GM23338 (cell line): ENCODE measurements at regions not wholly inside any gene's neighbourhood (a gene's known extent, or its start where the extent isn't known, plus 50 kb on each side); places are given as distances from the start of the nearest gene placed in this dataset.

ENCODE experiments used
- CREB1 ChIP-seq: fragments of 250-450 bp; sonication (Bioruptor Pico); IDR thresholded peaks from 2 replicates; pipeline ENCODE4 v1.5.0; 2020; ENCODE audit warnings: low read depth, mild to moderate bottlenecking, moderate library complexity
- EZH2 ChIP-seq: fragments of 200-600 bp; sonication (generic); IDR thresholded peaks from one replicate; pipeline ENCODE4 v1.8.0; 2017; ENCODE audit warnings: antibody characterized with exemption, mild to moderate bottlenecking, low read depth; ENCODE audit not compliant: unreplicated experiment
- EZH2phosphoT487 ChIP-seq: fragments of 200-600 bp; sonication (generic); IDR thresholded peaks from one replicate; pipeline ENCODE4 v1.8.1; 2018; ENCODE audit warnings: antibody characterized with exemption; ENCODE audit not compliant: unreplicated experiment
- JUNB ChIP-seq: IDR thresholded peaks from one replicate; pipeline ENCODE4 v1.6.1; 2016; ENCODE audit warnings: antibody characterized with exemption; ENCODE audit not compliant: unreplicated experiment
- STAT1 ChIP-seq: IDR thresholded peaks from one replicate; pipeline ENCODE4 v1.6.1; 2016; ENCODE audit warnings: antibody characterized with exemption; ENCODE audit not compliant: unreplicated experiment
- ZNF114 ChIP-seq: fragments of 250-450 bp; sonication (Bioruptor Pico); IDR thresholded peaks from 2 replicates; pipeline ENCODE4 v1.5.0; 2020; ENCODE audit warnings: mild to moderate bottlenecking, moderate library complexity
- TF ChIP-seq, protein P1 (sequence below): fragments of 250-450 bp; sonication (Bioruptor Pico); IDR thresholded peaks from 2 replicates; pipeline ENCODE4 v1.5.0; 2020; ENCODE audit warnings: mild to moderate bottlenecking, moderate library complexity
- TF ChIP-seq, protein P2 (sequence below): IDR thresholded peaks from 2 replicates; pipeline ENCODE4 v1.6.1; 2016; ENCODE audit warnings: antibody characterized with exemption

DNA sequence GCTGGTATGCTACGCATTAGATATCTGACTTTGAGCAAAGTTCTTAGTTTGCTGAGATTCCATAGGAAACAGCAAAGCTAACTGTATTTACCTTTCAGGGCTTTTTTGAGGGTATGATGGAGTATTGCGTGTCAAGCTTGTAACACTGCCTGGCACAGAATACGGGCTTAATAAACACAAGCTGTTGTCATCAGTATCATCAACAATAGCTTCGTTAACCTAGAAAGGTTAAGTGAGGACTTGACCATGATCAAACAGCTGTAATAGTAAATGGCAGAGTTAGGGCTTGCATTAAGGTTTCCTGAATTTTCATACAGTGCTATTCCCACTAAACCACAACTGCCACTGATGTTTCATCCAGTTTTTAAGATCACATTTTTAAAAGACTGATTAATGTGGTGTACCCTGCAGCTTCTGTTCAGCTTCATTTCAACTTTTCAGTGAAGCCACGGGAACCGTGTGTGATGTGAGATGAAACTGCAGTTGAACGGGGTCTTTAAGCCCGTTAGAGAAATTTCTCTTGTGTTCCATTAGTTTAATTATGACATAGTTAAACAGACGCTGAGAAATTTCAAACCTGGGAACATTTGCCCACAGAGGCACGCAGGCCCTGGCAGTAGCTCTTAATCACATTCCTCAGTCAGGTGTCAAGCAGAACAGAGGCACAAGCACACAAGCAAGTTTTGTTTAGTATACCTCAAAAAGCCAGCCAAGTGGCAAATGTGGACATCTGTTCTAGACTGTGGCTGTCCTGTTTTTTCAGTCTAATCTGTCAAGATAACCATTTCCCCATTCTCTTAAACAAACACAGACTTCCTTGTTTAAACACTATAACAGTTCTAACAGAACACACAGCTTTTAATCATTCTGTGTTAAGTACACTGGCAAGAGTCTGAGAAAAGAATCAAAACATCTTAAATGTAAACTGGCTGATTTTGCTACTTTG lies 147.1 kb downstream of the ZNF608 start (continued):
- TF ChIP-seq, protein P1, sequence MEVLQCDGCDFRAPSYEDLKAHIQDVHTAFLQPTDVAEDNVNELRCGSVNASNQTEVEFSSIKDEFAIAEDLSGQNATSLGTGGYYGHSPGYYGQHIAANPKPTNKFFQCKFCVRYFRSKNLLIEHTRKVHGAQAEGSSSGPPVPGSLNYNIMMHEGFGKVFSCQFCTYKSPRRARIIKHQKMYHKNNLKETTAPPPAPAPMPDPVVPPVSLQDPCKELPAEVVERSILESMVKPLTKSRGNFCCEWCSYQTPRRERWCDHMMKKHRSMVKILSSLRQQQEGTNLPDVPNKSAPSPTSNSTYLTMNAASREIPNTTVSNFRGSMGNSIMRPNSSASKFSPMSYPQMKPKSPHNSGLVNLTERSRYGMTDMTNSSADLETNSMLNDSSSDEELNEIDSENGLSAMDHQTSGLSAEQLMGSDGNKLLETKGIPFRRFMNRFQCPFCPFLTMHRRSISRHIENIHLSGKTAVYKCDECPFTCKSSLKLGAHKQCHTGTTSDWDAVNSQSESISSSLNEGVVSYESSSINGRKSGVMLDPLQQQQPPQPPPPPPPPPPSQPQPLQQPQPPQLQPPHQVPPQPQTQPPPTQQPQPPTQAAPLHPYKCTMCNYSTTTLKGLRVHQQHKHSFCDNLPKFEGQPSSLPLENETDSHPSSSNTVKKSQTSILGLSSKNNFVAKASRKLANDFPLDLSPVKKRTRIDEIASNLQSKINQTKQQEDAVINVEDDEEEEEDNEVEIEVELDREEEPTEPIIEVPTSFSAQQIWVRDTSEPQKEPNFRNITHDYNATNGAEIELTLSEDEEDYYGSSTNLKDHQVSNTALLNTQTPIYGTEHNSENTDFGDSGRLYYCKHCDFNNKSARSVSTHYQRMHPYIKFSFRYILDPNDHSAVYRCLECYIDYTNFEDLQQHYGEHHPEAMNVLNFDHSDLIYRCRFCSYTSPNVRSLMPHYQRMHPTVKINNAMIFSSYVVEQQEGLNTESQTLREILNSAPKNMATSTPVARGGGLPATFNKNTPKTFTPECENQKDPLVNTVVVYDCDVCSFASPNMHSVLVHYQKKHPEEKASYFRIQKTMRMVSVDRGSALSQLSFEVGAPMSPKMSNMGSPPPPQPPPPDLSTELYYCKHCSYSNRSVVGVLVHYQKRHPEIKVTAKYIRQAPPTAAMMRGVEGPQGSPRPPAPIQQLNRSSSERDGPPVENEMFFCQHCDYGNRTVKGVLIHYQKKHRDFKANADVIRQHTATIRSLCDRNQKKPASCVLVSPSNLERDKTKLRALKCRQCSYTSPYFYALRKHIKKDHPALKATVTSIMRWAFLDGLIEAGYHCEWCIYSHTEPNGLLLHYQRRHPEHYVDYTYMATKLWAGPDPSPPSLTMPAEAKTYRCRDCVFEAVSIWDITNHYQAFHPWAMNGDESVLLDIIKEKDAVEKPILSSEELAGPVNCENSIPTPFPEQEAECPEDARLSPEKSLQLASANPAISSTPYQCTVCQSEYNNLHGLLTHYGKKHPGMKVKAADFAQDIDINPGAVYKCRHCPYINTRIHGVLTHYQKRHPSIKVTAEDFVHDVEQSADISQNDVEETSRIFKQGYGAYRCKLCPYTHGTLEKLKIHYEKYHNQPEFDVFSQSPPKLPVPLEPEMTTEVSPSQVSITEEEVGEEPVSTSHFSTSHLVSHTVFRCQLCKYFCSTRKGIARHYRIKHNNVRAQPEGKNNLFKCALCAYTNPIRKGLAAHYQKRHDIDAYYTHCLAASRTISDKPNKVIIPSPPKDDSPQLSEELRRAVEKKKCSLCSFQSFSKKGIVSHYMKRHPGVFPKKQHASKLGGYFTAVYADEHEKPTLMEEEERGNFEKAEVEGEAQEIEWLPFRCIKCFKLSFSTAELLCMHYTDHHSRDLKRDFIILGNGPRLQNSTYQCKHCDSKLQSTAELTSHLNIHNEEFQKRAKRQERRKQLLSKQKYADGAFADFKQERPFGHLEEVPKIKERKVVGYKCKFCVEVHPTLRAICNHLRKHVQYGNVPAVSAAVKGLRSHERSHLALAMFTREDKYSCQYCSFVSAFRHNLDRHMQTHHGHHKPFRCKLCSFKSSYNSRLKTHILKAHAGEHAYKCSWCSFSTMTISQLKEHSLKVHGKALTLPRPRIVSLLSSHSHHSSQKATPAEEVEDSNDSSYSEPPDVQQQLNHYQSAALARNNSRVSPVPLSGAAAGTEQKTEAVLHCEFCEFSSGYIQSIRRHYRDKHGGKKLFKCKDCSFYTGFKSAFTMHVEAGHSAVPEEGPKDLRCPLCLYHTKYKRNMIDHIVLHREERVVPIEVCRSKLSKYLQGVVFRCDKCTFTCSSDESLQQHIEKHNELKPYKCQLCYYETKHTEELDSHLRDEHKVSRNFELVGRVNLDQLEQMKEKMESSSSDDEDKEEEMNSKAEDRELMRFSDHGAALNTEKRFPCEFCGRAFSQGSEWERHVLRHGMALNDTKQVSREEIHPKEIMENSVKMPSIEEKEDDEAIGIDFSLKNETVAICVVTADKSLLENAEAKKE = no peak
- TF ChIP-seq EZH2phosphoT487 (no peak), EZH2 (no peak), ZNF114 (CRISPR knock-in tag) (no peak), JUNB (no peak), STAT1 (no peak), CREB1 (CRISPR knock-in tag) (no peak)
- TF ChIP-seq, protein P2, sequence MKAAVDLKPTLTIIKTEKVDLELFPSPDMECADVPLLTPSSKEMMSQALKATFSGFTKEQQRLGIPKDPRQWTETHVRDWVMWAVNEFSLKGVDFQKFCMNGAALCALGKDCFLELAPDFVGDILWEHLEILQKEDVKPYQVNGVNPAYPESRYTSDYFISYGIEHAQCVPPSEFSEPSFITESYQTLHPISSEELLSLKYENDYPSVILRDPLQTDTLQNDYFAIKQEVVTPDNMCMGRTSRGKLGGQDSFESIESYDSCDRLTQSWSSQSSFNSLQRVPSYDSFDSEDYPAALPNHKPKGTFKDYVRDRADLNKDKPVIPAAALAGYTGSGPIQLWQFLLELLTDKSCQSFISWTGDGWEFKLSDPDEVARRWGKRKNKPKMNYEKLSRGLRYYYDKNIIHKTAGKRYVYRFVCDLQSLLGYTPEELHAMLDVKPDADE = no peak
